K562 (cell line): ENCODE measurements at regions not wholly inside any gene's neighbourhood (a gene's known extent, or its start where the extent isn't known, plus 50 kb on each side); places are given as distances from the start of the nearest gene placed in this dataset.

Experiments used
- ATAC-seq: fragments of 200-7000 bp; cut with Tn5 transposase; 3 replicates; pipeline ENCODE4 v1.9.1; 2020; ENCODE audit warnings: moderate library complexity
- BruUV-seq: library from RNA; stranded (reverse); fragments of 400-500 nt; replicated peaks from 2 replicates; lab custom pipeline; 2021; lab: Mats Ljungman, UMichigan
- CTCF ChIA-PET: fragments of 300-600 bp; formaldehyde crosslinking; extraction: SDS; loops from one replicate; lab custom pipeline; 2021; ENCODE audit warnings: low intra/inter-chr PET ratio; lab: Yijun Ruan, JAX
- POLR2A ChIA-PET: fragments of 300-600, 350-650 bp; sonication (Branson Sonifier 250); formaldehyde crosslinking; extraction: SDS; loops from one replicate; lab custom pipeline; 2021; ENCODE audit warnings: antibody characterized with exemption, inconsistent platforms; lab: Yijun Ruan, JAX
- DNase-seq, 4 experiments: peaks; one replicate each; pipeline versions ENCODE4 v3.0.0 to v3.0.0-alpha.2; 2011 to 2018; ENCODE audit warnings: low spot score in 3 of 4, mixed read lengths in 3 of 4; ENCODE audit errors: extremely low read depth in 1 of 4
- FAIRE-seq: peaks from 2 replicates; lab custom pipeline; 2011; peaks lifted over from hg19 to GRCh38; lab: Jason Lieb, UNC
- H2AFZ ChIP-seq: 2 replicates; pipeline ENCODE4 v1.6.0; 2011; ENCODE audit warnings: low read depth, low read length, control low read depth, inconsistent platforms
- H3K27ac ChIP-seq: fragments of 200-600 bp; 3 replicates; pipeline ENCODE4 v1.8.0; 2011; ENCODE audit warnings: low read depth, mild to moderate bottlenecking, control low read depth, inconsistent platforms, low read length, moderate library complexity, mixed read lengths; ENCODE audit errors: extremely low read depth
- H3K27me3 ChIP-seq, 2 experiments: fragments of 300-600 bp in 1 of 2; 2 replicates in 1 of 2; 3 replicates in 1 of 2; pipeline versions ENCODE4 v1.6.0 to v1.8.0; 2011; ENCODE audit warnings: inconsistent platforms in 2 of 2, low read length in 2 of 2, mild to moderate bottlenecking in 1 of 2, mixed read lengths in 1 of 2, moderate library complexity in 1 of 2; ENCODE audit not compliant: control insufficient read depth in 2 of 2, insufficient read depth in 2 of 2
- H3K36me3 ChIP-seq: fragments of 300-600 bp; 3 replicates; pipeline ENCODE4 v1.8.0; 2011; ENCODE audit warnings: mild to moderate bottlenecking, low read length, inconsistent platforms; ENCODE audit not compliant: control insufficient read depth, insufficient read depth
- H3K4me1 ChIP-seq, 2 experiments: fragments of 200-600 bp in 1 of 2; replicated peaks in 1 of 2; 2 replicates in 1 of 2; 3 replicates in 1 of 2; pipeline versions ENCODE4 v1.5.1 to v1.8.0; 2011; ENCODE audit warnings: inconsistent platforms in 2 of 2, low read length in 2 of 2, mild to moderate bottlenecking in 1 of 2, mixed read lengths in 1 of 2, moderate library complexity in 1 of 2; ENCODE audit not compliant: control insufficient read depth in 2 of 2, insufficient read depth in 2 of 2
- H3K4me2 ChIP-seq: 2 replicates; pipeline ENCODE4 v1.6.1; 2011; ENCODE audit warnings: low read length, control low read depth, inconsistent platforms, mixed read lengths; ENCODE audit not compliant: insufficient read depth
- H3K4me3 ChIP-seq: fragments of 200-600 bp; sonication (generic), shearing (Covaris generic); 2 replicates; pipeline ENCODE4 v1.5.1; 2016; ENCODE audit warnings: control low read depth, inconsistent platforms
- H3K79me2 ChIP-seq: fragments of 200-600 bp; 3 replicates; pipeline ENCODE4 v1.8.0; 2011; ENCODE audit warnings: low read length, inconsistent platforms; ENCODE audit not compliant: control insufficient read depth, insufficient read depth
- H3K9ac ChIP-seq, 2 experiments: 2 replicates each; pipeline versions ENCODE4 v1.6.0 to v1.6.1; 2011; ENCODE audit warnings: low read depth in 2 of 2, low read length in 2 of 2, control low read depth in 1 of 2, inconsistent platforms in 1 of 2, mild to moderate bottlenecking in 1 of 2, mixed read lengths in 1 of 2; ENCODE audit not compliant: insufficient read depth in 1 of 2
- H3K9me1 ChIP-seq: one replicate; pipeline ENCODE4 v1.6.0; 2011; ENCODE audit warnings: inconsistent platforms, mild to moderate bottlenecking, low read length, moderate library complexity; ENCODE audit not compliant: control insufficient read depth, insufficient read depth
- H3K9me3 ChIP-seq: replicated peaks from 2 replicates; pipeline ENCODE4 v1.5.1; 2011; ENCODE audit warnings: low read depth, low read length, inconsistent platforms; ENCODE audit not compliant: control insufficient read depth, insufficient read depth
- H4K20me1 ChIP-seq: replicated peaks from 2 replicates; pipeline ENCODE4 v1.6.1; 2011; ENCODE audit warnings: low read length, inconsistent platforms, mixed read lengths; ENCODE audit not compliant: control insufficient read depth, insufficient read depth
- BRCA1 ChIP-seq, 2 experiments: fragments of 450-650 bp in 1 of 2; sonication (generic) in 1 of 2; formaldehyde crosslinking in 1 of 2; IDR thresholded peaks; 2 replicates each; pipeline versions ENCODE4 v1.5.0 to v1.6.1; 2017 to 2020; ENCODE audit warnings: mild to moderate bottlenecking in 1 of 2, missing genetic modification reagents in 1 of 2
- E2F5 ChIP-seq: sonication (generic); formaldehyde crosslinking; IDR thresholded peaks from 2 replicates; pipeline ENCODE4 v1.8.0; 2022; ENCODE audit warnings: mild to moderate bottlenecking, missing genetic modification reagents
- KAT8 ChIP-seq: fragments of 450-650 bp; IDR thresholded peaks from 2 replicates; pipeline ENCODE4 v1.6.1; 2016; ENCODE audit warnings: low read depth, mild to moderate bottlenecking
- KLF13 ChIP-seq: fragments of 450-650 bp; IDR thresholded peaks from 2 replicates; pipeline ENCODE4 v1.6.1; 2016; ENCODE audit warnings: missing genetic modification characterization, low read depth, mild to moderate bottlenecking, missing compliant biosample characterization, moderate library complexity, borderline replicate concordance
- MYC ChIP-seq, 2 experiments: fragments of 250-450 bp in 1 of 2; sonication (Bioruptor Pico) in 1 of 2; IDR thresholded peaks; 2 replicates each; pipeline versions ENCODE4 v1.5.1 to v1.6.1; 2012 to 2021; ENCODE audit warnings: low read depth in 2 of 2, borderline replicate concordance in 1 of 2, improper control_type of control experiment in 1 of 2, low read length in 1 of 2, mild to moderate bottlenecking in 1 of 2, moderate library complexity in 1 of 2
- PPARD ChIP-seq: fragments of 250-450 bp; sonication (Bioruptor Pico); IDR thresholded peaks from 2 replicates; pipeline ENCODE4 v1.8.0; 2022; ENCODE audit warnings: inconsistent platforms, mild to moderate bottlenecking, moderate library complexity
- PTBP1 ChIP-seq: fragments of 200-400 bp; formaldehyde crosslinking; IDR thresholded peaks from 2 replicates; pipeline ENCODE4 v1.6.1; 2017; ENCODE audit warnings: low read depth, low read length
- RBM14 ChIP-seq: fragments of 200-400 bp; formaldehyde crosslinking; IDR thresholded peaks from 2 replicates; pipeline ENCODE4 v1.6.1; 2018; ENCODE audit warnings: low read depth, mild to moderate bottlenecking, low read length, moderate library complexity, borderline replicate concordance; ENCODE audit not compliant: insufficient read depth
- RFX7 ChIP-seq: fragments of 250-450 bp; sonication (Bioruptor Pico); IDR thresholded peaks from 2 replicates; pipeline ENCODE4 v1.5.1; 2021; ENCODE audit warnings: mild to moderate bottlenecking
- SMAD1 ChIP-seq: fragments of 150-350 bp; IDR thresholded peaks from 2 replicates; pipeline ENCODE4 v1.6.1; 2014; ENCODE audit warnings: low read length, low read depth; ENCODE audit not compliant: partially characterized antibody
- TAF15 ChIP-seq: fragments of 200-400 bp; formaldehyde crosslinking; IDR thresholded peaks from 2 replicates; pipeline ENCODE4 v1.6.1; 2017; ENCODE audit warnings: mild to moderate bottlenecking, low read depth, low read length, moderate library complexity
- ZNF75A ChIP-seq: fragments of 450-650 bp; formaldehyde crosslinking; IDR thresholded peaks from 2 replicates; pipeline ENCODE4 v1.4.0; 2020; ENCODE audit warnings: mild to moderate bottlenecking
- WGBS: fragments of 100-300 bp; shearing (Covaris generic); methylation state at CpG from one replicate; pipeline ENCODE4 v1.1.6; 2016; ENCODE audit warnings: low coverage, mixed read lengths; ENCODE audit not compliant: insufficient coverage; ENCODE audit errors: missing lambda C conversion rate; 5-methylcytosine and 5-hydroxymethylcytosine counted together
- in situ Hi-C: fragments of 300-500 bp; cut with MboI; formaldehyde crosslinking; loops from 4 replicates; pipeline ENCODE4 v1.15.0; 2018; ENCODE audit warnings: inconsistent platforms, mixed read lengths
- intact Hi-C: fragments of 100-400 bp; cut with micrococcal nuclease; formaldehyde crosslinking; loops from 2 replicates; pipeline ENCODE4 v1.14.2; 2022
- TF ChIP-seq, protein P1 (sequence below): IDR thresholded peaks from 3 replicates; pipeline ENCODE4 v1.6.1; 2011; ENCODE audit warnings: borderline replicate concordance, mild to moderate bottlenecking; ENCODE audit not compliant: insufficient read length, insufficient read depth
- TF ChIP-seq, protein P2 (sequence below): sonication (generic); formaldehyde crosslinking; IDR thresholded peaks from 2 replicates; pipeline ENCODE4 v1.8.1; 2023; ENCODE audit warnings: mild to moderate bottlenecking, missing genetic modification reagents
- TF ChIP-seq, protein P3 (sequence below): fragments of 450-650 bp; formaldehyde crosslinking; IDR thresholded peaks from 2 replicates; pipeline ENCODE4 v1.4.0; 2020; ENCODE audit warnings: mild to moderate bottlenecking, moderate library complexity
- TF ChIP-seq, protein P4 (sequence below): fragments of 450-650 bp; IDR thresholded peaks from 2 replicates; pipeline ENCODE4 v1.6.1; 2016; ENCODE audit warnings: low read depth, mild to moderate bottlenecking, moderate library complexity

DNA sequence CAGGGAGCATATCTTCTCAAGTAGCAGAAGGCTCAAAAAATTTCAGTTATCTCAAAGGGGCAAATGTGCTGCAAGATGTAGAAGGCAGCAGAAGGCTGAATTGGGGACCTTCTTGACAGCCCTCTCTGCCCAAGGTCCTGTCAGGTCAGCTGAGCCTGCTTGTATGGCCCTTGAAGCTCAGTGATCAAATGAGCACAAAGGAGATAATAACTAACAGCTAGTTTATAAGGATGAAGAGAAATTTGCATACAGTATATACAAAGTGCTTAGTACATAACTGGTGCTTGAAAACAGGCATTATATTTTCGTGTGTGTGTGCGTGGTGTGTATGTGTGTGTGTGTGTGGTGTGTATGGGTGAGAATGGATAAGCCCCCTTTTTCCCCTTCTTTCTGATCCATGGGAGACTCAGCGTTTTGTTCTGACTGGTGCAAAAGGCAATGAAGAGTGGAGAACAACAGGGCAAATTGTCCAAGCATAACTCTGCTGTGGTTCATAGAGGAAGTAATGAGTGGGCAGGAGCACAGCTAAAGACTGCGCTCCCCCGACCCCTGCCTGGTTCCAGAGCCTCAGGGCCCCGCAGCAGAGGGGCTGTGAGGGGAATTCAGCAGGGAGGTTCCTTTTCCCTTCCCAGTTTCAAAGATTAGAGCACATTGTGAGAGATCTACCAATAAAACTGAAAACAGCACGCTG is 356.8 kb upstream of the NR2F2 start:
- Histone ChIP-seq H2AFZ (peak overlapping the region; percentile 56), H3K9ac (0 out of 4 replicates have a peak overlapping the region, but pooled peaks of 1 of the 2 experiments have one; percentile 15), H4K20me1 (no peaks in the 10 kb centered on the region), H3K27ac (no peak overlapping the region), H3K4me2 (no peak overlapping the region), H3K36me3 (no peaks in the 10 kb centered on the region), H3K4me1 (peaks cover 4 to 23% of the 10 kb centered on the region in 2 experiments; a peak in 3 of 5 replicates), H3K9me1 (peaks cover 3% of the 10 kb centered on the region), H3K27me3 (no peaks in the 10 kb centered on the region), H3K79me2 (no peaks in the 10 kb centered on the region), H3K4me3 (no peak overlapping the region), H3K9me3 (no peaks in the 10 kb centered on the region; the same call in 1 of the 2 replicates)
- CTCF ChIA-PET, result no interaction called here
- in situ Hi-C loops (no loop called here), intact Hi-C loops (no loop called here)
- POLR2A ChIA-PET, result no interaction called here
- no TSS peak for BruUV-seq
- no peak for FAIRE-seq
- ATAC-seq, result no peak; the same call in 2 of the 3 replicates
- WGBS, result 57% methylated on average over 6 of the region's 7 CpGs
- DNase-seq, result no peak
- TF ChIP-seq, protein P1, sequence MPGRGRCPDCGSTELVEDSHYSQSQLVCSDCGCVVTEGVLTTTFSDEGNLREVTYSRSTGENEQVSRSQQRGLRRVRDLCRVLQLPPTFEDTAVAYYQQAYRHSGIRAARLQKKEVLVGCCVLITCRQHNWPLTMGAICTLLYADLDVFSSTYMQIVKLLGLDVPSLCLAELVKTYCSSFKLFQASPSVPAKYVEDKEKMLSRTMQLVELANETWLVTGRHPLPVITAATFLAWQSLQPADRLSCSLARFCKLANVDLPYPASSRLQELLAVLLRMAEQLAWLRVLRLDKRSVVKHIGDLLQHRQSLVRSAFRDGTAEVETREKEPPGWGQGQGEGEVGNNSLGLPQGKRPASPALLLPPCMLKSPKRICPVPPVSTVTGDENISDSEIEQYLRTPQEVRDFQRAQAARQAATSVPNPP, result no peak
- no peak for TF ChIP-seq RBM14
- TF ChIP-seq KLF13 (tag), result no peak
- no peak for TF ChIP-seq BRCA1 (IDR thresholded peaks at IDR 0.05)
- TF ChIP-seq BRCA1 (CRISPR knock-in tag; IDR thresholded peaks at IDR 0.05), result no peak
- no peak for TF ChIP-seq PTBP1
- TF ChIP-seq, protein P2, sequence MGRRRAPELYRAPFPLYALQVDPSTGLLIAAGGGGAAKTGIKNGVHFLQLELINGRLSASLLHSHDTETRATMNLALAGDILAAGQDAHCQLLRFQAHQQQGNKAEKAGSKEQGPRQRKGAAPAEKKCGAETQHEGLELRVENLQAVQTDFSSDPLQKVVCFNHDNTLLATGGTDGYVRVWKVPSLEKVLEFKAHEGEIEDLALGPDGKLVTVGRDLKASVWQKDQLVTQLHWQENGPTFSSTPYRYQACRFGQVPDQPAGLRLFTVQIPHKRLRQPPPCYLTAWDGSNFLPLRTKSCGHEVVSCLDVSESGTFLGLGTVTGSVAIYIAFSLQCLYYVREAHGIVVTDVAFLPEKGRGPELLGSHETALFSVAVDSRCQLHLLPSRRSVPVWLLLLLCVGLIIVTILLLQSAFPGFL (CRISPR knock-in tag), result no peak
- TF ChIP-seq, protein P3, sequence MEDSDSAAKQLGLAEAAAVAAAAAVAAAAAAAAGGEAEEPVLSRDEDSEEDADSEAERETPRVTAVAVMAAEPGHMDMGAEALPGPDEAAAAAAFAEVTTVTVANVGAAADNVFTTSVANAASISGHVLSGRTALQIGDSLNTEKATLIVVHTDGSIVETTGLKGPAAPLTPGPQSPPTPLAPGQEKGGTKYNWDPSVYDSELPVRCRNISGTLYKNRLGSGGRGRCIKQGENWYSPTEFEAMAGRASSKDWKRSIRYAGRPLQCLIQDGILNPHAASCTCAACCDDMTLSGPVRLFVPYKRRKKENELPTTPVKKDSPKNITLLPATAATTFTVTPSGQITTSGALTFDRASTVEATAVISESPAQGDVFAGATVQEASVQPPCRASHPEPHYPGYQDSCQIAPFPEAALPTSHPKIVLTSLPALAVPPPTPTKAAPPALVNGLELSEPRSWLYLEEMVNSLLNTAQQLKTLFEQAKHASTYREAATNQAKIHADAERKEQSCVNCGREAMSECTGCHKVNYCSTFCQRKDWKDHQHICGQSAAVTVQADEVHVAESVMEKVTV (CRISPR knock-in tag), result no peak
- TF ChIP-seq KAT8, result no peak
- no peak for TF ChIP-seq TAF15
- no peak for TF ChIP-seq SMAD1
- TF ChIP-seq RFX7 (CRISPR knock-in tag), result no peak
- no peak for TF ChIP-seq ZNF75A (CRISPR knock-in tag)
- TF ChIP-seq PPARD (CRISPR knock-in tag), result no peak
- TF ChIP-seq E2F5 (CRISPR knock-in tag), result no peak
- TF ChIP-seq MYC (IDR thresholded peaks at IDR 0.05; ENCODE audit: low read depth, low read length), result no peak
- TF ChIP-seq MYC (CRISPR knock-in tag; IDR thresholded peaks at IDR 0.05; ENCODE audit: borderline replicate concordance, low read depth), result no peak
- TF ChIP-seq, protein P4, sequence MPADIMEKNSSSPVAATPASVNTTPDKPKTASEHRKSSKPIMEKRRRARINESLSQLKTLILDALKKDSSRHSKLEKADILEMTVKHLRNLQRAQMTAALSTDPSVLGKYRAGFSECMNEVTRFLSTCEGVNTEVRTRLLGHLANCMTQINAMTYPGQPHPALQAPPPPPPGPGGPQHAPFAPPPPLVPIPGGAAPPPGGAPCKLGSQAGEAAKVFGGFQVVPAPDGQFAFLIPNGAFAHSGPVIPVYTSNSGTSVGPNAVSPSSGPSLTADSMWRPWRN, result no peak
